ENCODE measurements at regions not wholly inside any gene's neighbourhood (a gene's known extent, or its start where the extent isn't known, plus 50 kb on each side); places are given as distances from the start of the nearest gene placed in this dataset.

DNA sequence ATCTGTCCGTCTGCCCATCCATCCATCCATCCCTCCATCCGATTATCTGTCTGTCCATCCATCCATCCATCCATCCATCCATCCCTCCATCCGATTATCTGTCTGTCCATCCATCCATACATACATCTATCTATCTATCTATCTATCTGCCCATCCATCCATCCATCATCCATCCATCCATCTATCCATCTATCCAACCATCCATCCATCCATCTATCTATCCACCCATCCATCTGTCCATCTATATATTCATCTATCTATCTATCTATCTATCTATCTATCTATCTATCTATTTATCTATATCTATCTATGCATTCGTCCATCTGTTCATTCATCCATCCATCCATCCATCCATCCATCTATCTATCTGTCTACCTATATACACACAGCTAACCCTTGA lies 471.1 kb upstream of the ZNF507 start:
- no peak overlapping the region for H3K4me3 ChIP-seq (replicated peaks; ENCODE audit: insufficient read depth, low read length)
- DNase-seq (ENCODE audit: low read depth in 1 of 2, low spot score in 1 of 2), result no peak
- TF ChIP-seq GABPA (IDR thresholded peaks at IDR 0.05; ENCODE audit: low read depth), result no peak
- no peak for TF ChIP-seq REST (IDR thresholded peaks at IDR 0.05; ENCODE audit: insufficient replicate concordance, low read depth)
- TF ChIP-seq SPI1 (IDR thresholded peaks at IDR 0.05; ENCODE audit: borderline replicate concordance, low read depth), result no peak
- no peak for TF ChIP-seq POLR2AphosphoS5 (IDR thresholded peaks at IDR 0.05; ENCODE audit: low read depth)
- no peak for TF ChIP-seq CTCF (IDR thresholded peaks at IDR 0.05; ENCODE audit: insufficient read depth, low read length)
- H3K27ac ChIP-seq (replicated peaks), result no peak overlapping the region
- H3K27me3 ChIP-seq (ENCODE audit: insufficient read depth, poor library complexity, severe bottlenecking), result no peaks in the 10 kb centered on the region

GRCh38 chr19:31875591-31875990 lies 469.8 kb upstream of the ZNF507 start:
- TF ChIP-seq POLR2AphosphoS5 (IDR thresholded peaks at IDR 0.05; ENCODE audit: low read depth) (no peak), SPI1 (IDR thresholded peaks at IDR 0.05; ENCODE audit: borderline replicate concordance, low read depth) (no peak), CTCF (IDR thresholded peaks at IDR 0.05; ENCODE audit: insufficient read depth, low read length) (no peak), GABPA (IDR thresholded peaks at IDR 0.05; ENCODE audit: low read depth) (no peak)
- no peak for DNase-seq (ENCODE audit: low read depth in 1 of 2, low spot score in 1 of 2)

DNA sequence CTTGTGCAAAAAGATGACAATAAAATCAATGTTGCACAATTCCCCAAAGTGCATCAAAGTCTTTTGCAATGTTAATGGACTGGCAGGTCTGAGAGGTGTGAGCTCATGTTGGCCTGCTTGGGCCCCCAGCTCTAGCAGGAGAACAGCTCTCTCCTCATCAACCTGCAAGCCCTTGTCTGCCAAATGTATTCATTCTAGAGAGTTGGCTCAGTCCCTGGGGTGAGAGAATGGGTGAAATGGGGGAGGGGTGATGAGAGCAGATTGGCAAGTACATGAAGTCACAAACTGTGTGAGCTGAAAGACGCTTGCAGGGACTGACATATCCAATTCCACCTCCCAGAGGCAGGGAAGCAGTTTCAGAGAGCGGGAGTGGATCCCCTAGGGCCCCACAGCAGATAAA lies 465.1 kb upstream of the ZNF507 start:
- no peak for DNase-seq (ENCODE audit: low read depth in 1 of 2, low spot score in 1 of 2)
- TF ChIP-seq SPI1 (IDR thresholded peaks at IDR 0.05; ENCODE audit: borderline replicate concordance, low read depth) (no peak), POLR2AphosphoS5 (IDR thresholded peaks at IDR 0.05; ENCODE audit: low read depth) (no peak), GABPA (IDR thresholded peaks at IDR 0.05; ENCODE audit: low read depth) (no peak), REST (IDR thresholded peaks at IDR 0.05; ENCODE audit: insufficient replicate concordance, low read depth) (no peak), CTCF (IDR thresholded peaks at IDR 0.05; ENCODE audit: insufficient read depth, low read length) (no peak)

More at GRCh38 chr19:31875591-31875990, 469.8 kb upstream of the ZNF507 start:
- H3K27me3 ChIP-seq (ENCODE audit: insufficient read depth, poor library complexity, severe bottlenecking), result no peaks in the 10 kb centered on the region
- H3K4me3 ChIP-seq (replicated peaks; ENCODE audit: insufficient read depth, low read length), result no peak overlapping the region
- no peak overlapping the region for H3K27ac ChIP-seq (replicated peaks)

GRCh38 chr19:31881988-31882387 lies 463.4 kb upstream of the ZNF507 start:
- DNase-seq (ENCODE audit: low read depth in 1 of 2, low spot score in 1 of 2), result no peak
- no peak overlapping the region for H3K4me3 ChIP-seq (replicated peaks; ENCODE audit: insufficient read depth, low read length)
- H3K27ac ChIP-seq (replicated peaks), result no peak overlapping the region
- TF ChIP-seq GABPA (IDR thresholded peaks at IDR 0.05; ENCODE audit: low read depth), result no peak
- TF ChIP-seq SPI1 (IDR thresholded peaks at IDR 0.05; ENCODE audit: borderline replicate concordance, low read depth), result no peak
- no peak for TF ChIP-seq POLR2AphosphoS5 (IDR thresholded peaks at IDR 0.05; ENCODE audit: low read depth)
- no peak for TF ChIP-seq CTCF (IDR thresholded peaks at IDR 0.05; ENCODE audit: insufficient read depth, low read length)
- no peak for TF ChIP-seq REST (IDR thresholded peaks at IDR 0.05; ENCODE audit: insufficient replicate concordance, low read depth)
- H3K27me3 ChIP-seq (ENCODE audit: insufficient read depth, poor library complexity, severe bottlenecking), result no peaks in the 10 kb centered on the region

More for the DNA sequence above, 465.1 kb upstream of the ZNF507 start:
- Histone ChIP-seq H3K27me3 (ENCODE audit: insufficient read depth, poor library complexity, severe bottlenecking) (no peaks in the 10 kb centered on the region), H3K4me3 (replicated peaks; ENCODE audit: insufficient read depth, low read length) (no peak overlapping the region), H3K27ac (replicated peaks) (no peak overlapping the region)

Data from HL-60 (cell line).